ENCODE measurements at regions not wholly inside any gene's neighbourhood (a gene's known extent, or its start where the extent isn't known, plus 50 kb on each side); places are given as distances from the start of the nearest gene placed in this dataset.

DNA sequence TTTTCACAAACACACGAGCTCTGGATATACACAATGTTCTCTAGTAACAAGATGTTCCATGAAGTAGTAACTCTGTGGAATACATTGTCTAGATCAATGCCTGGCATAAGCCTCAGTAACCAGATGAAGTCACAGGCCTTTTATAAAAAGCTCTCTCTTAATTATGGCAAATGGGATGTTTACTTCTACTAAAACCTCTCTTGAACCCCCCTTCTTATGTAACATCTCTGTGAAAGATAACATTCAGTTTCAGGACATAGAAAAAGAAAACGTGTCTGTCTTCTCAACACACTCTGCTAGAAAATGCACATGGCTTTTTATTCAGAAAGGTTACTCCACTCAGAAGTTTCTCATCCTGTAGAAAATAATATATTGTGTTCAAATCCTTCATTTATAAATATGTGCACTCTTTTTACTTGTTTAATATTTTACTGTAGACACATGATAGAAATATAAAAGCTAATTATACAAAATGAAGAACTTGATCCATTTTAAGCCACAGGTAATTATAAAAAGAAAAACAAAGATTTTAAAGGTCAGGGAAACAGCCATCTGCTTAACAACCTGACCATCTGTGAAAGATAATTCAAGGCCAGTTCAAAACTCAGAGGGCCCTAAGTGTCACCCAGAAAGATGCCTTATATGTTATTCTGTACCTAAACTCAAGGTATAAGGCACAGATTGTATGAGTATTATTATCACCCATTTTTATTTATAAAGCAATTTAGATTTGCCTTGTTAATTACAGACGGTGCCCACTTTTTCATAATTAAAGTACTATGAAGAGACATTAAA lies 812.0 kb downstream of the CDH18 start:
- H2AFZ ChIP-seq, result no peak overlapping the region
- no peaks in the 10 kb centered on the region for H4K20me1 ChIP-seq (replicated peaks; ENCODE audit: insufficient read depth)
- H3K4me1 Mint-ChIP-seq, result no peaks in the 10 kb centered on the region
- no peaks in the 10 kb centered on the region for H3K27me3 ChIP-seq (ENCODE audit: insufficient read depth)
- H3K4me2 ChIP-seq, result no peak overlapping the region
- TF ChIP-seq ETS1 (IDR thresholded peaks at IDR 0.05), result no peak
- TF ChIP-seq, protein P1, sequence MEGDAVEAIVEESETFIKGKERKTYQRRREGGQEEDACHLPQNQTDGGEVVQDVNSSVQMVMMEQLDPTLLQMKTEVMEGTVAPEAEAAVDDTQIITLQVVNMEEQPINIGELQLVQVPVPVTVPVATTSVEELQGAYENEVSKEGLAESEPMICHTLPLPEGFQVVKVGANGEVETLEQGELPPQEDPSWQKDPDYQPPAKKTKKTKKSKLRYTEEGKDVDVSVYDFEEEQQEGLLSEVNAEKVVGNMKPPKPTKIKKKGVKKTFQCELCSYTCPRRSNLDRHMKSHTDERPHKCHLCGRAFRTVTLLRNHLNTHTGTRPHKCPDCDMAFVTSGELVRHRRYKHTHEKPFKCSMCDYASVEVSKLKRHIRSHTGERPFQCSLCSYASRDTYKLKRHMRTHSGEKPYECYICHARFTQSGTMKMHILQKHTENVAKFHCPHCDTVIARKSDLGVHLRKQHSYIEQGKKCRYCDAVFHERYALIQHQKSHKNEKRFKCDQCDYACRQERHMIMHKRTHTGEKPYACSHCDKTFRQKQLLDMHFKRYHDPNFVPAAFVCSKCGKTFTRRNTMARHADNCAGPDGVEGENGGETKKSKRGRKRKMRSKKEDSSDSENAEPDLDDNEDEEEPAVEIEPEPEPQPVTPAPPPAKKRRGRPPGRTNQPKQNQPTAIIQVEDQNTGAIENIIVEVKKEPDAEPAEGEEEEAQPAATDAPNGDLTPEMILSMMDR (conservative IDR thresholded peaks at IDR 0.05; ENCODE audit: low read depth in 2 of 2), result no peak
- TF ChIP-seq, protein P2, sequence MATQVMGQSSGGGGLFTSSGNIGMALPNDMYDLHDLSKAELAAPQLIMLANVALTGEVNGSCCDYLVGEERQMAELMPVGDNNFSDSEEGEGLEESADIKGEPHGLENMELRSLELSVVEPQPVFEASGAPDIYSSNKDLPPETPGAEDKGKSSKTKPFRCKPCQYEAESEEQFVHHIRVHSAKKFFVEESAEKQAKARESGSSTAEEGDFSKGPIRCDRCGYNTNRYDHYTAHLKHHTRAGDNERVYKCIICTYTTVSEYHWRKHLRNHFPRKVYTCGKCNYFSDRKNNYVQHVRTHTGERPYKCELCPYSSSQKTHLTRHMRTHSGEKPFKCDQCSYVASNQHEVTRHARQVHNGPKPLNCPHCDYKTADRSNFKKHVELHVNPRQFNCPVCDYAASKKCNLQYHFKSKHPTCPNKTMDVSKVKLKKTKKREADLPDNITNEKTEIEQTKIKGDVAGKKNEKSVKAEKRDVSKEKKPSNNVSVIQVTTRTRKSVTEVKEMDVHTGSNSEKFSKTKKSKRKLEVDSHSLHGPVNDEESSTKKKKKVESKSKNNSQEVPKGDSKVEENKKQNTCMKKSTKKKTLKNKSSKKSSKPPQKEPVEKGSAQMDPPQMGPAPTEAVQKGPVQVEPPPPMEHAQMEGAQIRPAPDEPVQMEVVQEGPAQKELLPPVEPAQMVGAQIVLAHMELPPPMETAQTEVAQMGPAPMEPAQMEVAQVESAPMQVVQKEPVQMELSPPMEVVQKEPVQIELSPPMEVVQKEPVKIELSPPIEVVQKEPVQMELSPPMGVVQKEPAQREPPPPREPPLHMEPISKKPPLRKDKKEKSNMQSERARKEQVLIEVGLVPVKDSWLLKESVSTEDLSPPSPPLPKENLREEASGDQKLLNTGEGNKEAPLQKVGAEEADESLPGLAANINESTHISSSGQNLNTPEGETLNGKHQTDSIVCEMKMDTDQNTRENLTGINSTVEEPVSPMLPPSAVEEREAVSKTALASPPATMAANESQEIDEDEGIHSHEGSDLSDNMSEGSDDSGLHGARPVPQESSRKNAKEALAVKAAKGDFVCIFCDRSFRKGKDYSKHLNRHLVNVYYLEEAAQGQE (IDR thresholded peaks at IDR 0.05; ENCODE audit: unreplicated experiment), result no peak
- TF ChIP-seq, protein P3, sequence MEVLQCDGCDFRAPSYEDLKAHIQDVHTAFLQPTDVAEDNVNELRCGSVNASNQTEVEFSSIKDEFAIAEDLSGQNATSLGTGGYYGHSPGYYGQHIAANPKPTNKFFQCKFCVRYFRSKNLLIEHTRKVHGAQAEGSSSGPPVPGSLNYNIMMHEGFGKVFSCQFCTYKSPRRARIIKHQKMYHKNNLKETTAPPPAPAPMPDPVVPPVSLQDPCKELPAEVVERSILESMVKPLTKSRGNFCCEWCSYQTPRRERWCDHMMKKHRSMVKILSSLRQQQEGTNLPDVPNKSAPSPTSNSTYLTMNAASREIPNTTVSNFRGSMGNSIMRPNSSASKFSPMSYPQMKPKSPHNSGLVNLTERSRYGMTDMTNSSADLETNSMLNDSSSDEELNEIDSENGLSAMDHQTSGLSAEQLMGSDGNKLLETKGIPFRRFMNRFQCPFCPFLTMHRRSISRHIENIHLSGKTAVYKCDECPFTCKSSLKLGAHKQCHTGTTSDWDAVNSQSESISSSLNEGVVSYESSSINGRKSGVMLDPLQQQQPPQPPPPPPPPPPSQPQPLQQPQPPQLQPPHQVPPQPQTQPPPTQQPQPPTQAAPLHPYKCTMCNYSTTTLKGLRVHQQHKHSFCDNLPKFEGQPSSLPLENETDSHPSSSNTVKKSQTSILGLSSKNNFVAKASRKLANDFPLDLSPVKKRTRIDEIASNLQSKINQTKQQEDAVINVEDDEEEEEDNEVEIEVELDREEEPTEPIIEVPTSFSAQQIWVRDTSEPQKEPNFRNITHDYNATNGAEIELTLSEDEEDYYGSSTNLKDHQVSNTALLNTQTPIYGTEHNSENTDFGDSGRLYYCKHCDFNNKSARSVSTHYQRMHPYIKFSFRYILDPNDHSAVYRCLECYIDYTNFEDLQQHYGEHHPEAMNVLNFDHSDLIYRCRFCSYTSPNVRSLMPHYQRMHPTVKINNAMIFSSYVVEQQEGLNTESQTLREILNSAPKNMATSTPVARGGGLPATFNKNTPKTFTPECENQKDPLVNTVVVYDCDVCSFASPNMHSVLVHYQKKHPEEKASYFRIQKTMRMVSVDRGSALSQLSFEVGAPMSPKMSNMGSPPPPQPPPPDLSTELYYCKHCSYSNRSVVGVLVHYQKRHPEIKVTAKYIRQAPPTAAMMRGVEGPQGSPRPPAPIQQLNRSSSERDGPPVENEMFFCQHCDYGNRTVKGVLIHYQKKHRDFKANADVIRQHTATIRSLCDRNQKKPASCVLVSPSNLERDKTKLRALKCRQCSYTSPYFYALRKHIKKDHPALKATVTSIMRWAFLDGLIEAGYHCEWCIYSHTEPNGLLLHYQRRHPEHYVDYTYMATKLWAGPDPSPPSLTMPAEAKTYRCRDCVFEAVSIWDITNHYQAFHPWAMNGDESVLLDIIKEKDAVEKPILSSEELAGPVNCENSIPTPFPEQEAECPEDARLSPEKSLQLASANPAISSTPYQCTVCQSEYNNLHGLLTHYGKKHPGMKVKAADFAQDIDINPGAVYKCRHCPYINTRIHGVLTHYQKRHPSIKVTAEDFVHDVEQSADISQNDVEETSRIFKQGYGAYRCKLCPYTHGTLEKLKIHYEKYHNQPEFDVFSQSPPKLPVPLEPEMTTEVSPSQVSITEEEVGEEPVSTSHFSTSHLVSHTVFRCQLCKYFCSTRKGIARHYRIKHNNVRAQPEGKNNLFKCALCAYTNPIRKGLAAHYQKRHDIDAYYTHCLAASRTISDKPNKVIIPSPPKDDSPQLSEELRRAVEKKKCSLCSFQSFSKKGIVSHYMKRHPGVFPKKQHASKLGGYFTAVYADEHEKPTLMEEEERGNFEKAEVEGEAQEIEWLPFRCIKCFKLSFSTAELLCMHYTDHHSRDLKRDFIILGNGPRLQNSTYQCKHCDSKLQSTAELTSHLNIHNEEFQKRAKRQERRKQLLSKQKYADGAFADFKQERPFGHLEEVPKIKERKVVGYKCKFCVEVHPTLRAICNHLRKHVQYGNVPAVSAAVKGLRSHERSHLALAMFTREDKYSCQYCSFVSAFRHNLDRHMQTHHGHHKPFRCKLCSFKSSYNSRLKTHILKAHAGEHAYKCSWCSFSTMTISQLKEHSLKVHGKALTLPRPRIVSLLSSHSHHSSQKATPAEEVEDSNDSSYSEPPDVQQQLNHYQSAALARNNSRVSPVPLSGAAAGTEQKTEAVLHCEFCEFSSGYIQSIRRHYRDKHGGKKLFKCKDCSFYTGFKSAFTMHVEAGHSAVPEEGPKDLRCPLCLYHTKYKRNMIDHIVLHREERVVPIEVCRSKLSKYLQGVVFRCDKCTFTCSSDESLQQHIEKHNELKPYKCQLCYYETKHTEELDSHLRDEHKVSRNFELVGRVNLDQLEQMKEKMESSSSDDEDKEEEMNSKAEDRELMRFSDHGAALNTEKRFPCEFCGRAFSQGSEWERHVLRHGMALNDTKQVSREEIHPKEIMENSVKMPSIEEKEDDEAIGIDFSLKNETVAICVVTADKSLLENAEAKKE (CRISPR knock-in tag; IDR thresholded peaks at IDR 0.05), result no peak
- TF ChIP-seq STAT1 (IDR thresholded peaks at IDR 0.05; ENCODE audit: unreplicated experiment), result no peak
- no peak for TF ChIP-seq EZH2phosphoT487 (IDR thresholded peaks at IDR 0.05; ENCODE audit: unreplicated experiment)
- TF ChIP-seq JUNB (IDR thresholded peaks at IDR 0.05; ENCODE audit: unreplicated experiment), result no peak
- H3F3A ChIP-seq (replicated peaks; ENCODE audit: low read depth), result no peaks in the 10 kb centered on the region
- H3K36me3 ChIP-seq (ENCODE audit: insufficient read depth), result no peaks in the 10 kb centered on the region
- DNase-seq (ENCODE audit: low spot score) (no peak), ATAC-seq (no peak)
- no peaks in the 10 kb centered on the region for H3K4me1 ChIP-seq (ENCODE audit: insufficient read depth)
- no peak overlapping the region for H3K4me3 ChIP-seq
- no peak overlapping the region for H3K4me3 Mint-ChIP-seq
- no peak overlapping the region for H3K27ac ChIP-seq (ENCODE audit: low read depth)
- no peaks in the 10 kb centered on the region for H3K79me2 ChIP-seq (replicated peaks; ENCODE audit: insufficient read depth)
- no peaks in the 10 kb centered on the region for H3K9me2 ChIP-seq (ENCODE audit: insufficient read depth)
- no peaks in the 10 kb centered on the region for H3K36me3 Mint-ChIP-seq (ENCODE audit: low read depth)
- H3K27me3 Mint-ChIP-seq (ENCODE audit: insufficient read depth, low read depth, poor library complexity), result no peaks in the 10 kb centered on the region
- no peak overlapping the region for H3K27ac Mint-ChIP-seq
- no peaks in the 10 kb centered on the region for H3K9me3 Mint-ChIP-seq
